GM23248 (cell line): ENCODE measurements at regions not wholly inside any gene's neighbourhood (a gene's known extent, or its start where the extent isn't known, plus 50 kb on each side); places are given as distances from the start of the nearest gene placed in this dataset.

Source experiments
- EZH2 ChIP-seq: fragments of 200-600 bp; sonication (generic); IDR thresholded peaks from 2 replicates; pipeline ENCODE4 v1.6.1; 2018; ENCODE audit warnings: antibody characterized with exemption, mild to moderate bottlenecking; ENCODE audit not compliant: insufficient read depth, poor library complexity, severe bottlenecking
- EZH2phosphoT487 ChIP-seq: fragments of 200-600 bp; sonication (generic); IDR thresholded peaks from 2 replicates; pipeline ENCODE4 v1.6.1; 2018; ENCODE audit warnings: antibody characterized with exemption, moderate library complexity, mild to moderate bottlenecking, low read depth; ENCODE audit not compliant: insufficient read depth

DNA sequence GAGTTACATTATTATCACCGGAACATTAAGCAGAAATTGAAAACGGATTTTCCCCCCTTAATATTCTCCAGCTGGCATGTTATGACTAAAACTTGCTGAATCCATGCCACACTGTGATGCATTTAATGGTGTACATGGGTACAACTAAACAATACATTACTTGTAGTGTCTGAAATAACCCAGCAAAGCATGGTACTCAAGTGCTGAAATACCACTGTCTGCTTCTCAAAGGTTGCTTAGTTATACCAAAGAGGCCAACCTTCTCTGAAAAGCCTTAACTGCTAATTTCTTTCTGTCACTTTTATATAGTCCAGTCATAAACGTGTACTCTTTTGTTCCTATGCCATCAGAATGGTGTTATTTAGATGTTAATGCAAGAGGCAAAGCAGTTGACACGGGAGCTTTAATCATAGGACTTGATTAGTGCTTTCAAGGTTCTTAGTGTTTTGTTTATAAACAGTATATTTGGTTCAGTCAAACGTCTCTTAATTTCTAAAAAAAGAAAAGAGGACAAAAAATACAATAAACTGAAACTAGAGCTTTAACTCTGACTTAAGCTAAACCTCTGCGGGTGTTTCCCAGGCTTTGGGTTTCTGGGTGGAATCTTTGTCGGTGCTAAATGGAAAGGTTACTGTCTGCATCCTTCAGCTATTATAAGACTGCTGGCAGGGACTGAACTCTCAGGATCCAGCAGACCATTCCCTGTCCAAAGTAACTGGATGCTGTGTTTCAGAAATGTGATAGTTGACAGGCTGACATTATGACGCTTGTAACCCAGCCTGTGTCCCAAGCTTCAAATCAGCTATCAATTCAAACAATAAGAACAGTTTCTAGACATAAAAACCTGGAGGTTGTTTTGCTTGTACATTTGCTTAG, 202.6 kb downstream of the PPP1R3A start:
- TF ChIP-seq EZH2phosphoT487 (no peak), EZH2 (no peak)
